ENCODE measurements at regions not wholly inside any gene's neighbourhood (a gene's known extent, or its start where the extent isn't known, plus 50 kb on each side); places are given as distances from the start of the nearest gene placed in this dataset.
"Not testable (repeated sequence)": the region's sequence is repeated elsewhere in the genome, so short reads cannot be mapped to it uniquely, and the experiment has no call there.

DNA sequence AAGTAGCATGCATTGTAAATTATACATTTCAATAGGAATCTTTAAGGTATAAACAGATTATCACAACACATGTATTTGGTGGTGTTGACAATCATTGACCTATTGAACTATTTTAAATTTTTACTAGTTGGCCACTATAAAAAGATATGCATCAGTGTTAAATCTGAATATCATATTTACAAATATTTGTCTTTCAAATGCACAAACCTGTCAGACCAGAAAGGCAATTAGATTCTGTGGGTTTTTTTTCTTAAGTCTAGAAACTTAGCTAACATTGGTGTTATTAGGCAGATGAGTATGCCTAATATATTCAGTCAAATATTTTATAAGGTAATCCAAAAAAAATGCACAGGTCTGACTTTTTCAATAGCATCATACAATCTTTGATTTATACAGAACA is 241.4 kb upstream of the DGKB start:
- H3K27me3 ChIP-seq (ENCODE audit: control insufficient read depth in 1 of 2, insufficient read depth in 2 of 2, low read length in 1 of 2) = no peaks in the 10 kb centered on the region
- H3K9me3 ChIP-seq (ENCODE audit: control insufficient read depth, low read length) = no peaks in the 10 kb centered on the region
- no peak overlapping the region for H3K27ac ChIP-seq (ENCODE audit: low read depth in 1 of 2, low read length in 2 of 2)
- DNase-seq = no peak
- H3K4me3 ChIP-seq (ENCODE audit: low read length in 2 of 2) = no peak overlapping the region
- ATAC-seq (ENCODE audit: low FRiP score) = no peak
- no peaks in the 10 kb centered on the region for H3K4me1 ChIP-seq (ENCODE audit: control insufficient read depth in 1 of 2, insufficient read depth in 2 of 2, low read length in 2 of 2)
- no peaks in the 10 kb centered on the region for H3K36me3 ChIP-seq (ENCODE audit: control insufficient read depth in 1 of 2, insufficient read depth in 2 of 2, low read length in 1 of 2)
- intact Hi-C loops (cut with DNase I) = no loop called here

DNA sequence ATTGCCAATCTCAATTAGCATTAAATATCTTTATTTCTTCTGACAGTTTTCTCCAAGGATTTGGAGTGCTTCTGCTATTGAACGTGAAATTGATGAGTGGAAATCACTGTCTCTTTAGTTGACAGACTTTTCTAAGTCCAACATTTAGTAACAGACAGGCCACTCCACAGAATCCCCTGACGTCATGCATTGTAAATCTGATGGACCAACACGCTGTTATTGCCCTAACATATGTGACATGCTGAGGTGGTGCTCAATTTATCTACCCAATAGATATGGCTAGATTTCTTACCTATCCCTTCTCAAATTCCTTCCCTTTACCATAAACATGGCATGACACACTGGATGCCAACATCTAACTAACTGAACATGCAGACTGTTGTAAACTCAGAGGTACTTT is 240.6 kb upstream of the DGKB start:
- H3K27me3 ChIP-seq (ENCODE audit: control insufficient read depth in 1 of 2, insufficient read depth in 2 of 2, low read length in 1 of 2) = no peaks in the 10 kb centered on the region
- no peak overlapping the region for H3K4me3 ChIP-seq (ENCODE audit: low read length in 2 of 2)
- no peaks in the 10 kb centered on the region for H3K9me3 ChIP-seq (ENCODE audit: control insufficient read depth, low read length)
- WGBS, 2 donors = 68 to 71% methylated on average over 3 of the region's 3 CpGs
- no peaks in the 10 kb centered on the region for H3K4me1 ChIP-seq (ENCODE audit: control insufficient read depth in 1 of 2, insufficient read depth in 2 of 2, low read length in 2 of 2)
- ATAC-seq (ENCODE audit: low FRiP score) = no peak
- intact Hi-C loops (cut with DNase I) = no loop called here
- DNase-seq = no peak
- H3K27ac ChIP-seq (ENCODE audit: low read depth in 1 of 2, low read length in 2 of 2) = no peak overlapping the region
- H3K36me3 ChIP-seq (ENCODE audit: control insufficient read depth in 1 of 2, insufficient read depth in 2 of 2, low read length in 1 of 2) = no peaks in the 10 kb centered on the region

DNA sequence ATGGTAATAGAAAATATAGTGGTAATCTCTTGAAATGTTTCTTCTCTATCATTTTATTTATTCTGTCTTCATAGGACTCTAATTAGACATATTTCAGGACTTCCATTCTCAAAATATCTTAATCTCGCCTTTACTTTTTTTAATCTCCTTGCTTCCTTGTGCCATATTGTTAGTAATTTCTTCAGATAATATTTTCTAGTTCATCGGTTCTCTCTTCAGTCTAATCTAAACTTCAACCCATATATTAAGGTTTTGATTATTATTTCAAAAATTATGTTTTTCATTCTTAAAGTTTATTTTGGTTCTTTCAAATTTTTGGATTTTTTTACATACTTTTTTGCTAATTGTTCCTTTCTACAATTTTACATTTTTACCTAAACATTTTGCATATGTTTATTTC is 237.9 kb upstream of the DGKB start:
- no peak for ATAC-seq (ENCODE audit: low FRiP score)
- Histone ChIP-seq H3K4me3 (ENCODE audit: low read length in 2 of 2) (no peak overlapping the region), H3K27ac (ENCODE audit: low read depth in 1 of 2, low read length in 2 of 2) (no peak overlapping the region), H3K27me3 (ENCODE audit: control insufficient read depth in 1 of 2, insufficient read depth in 2 of 2, low read length in 1 of 2) (no peaks in the 10 kb centered on the region), H3K9me3 (ENCODE audit: control insufficient read depth, low read length) (no peaks in the 10 kb centered on the region), H3K4me1 (ENCODE audit: control insufficient read depth in 1 of 2, insufficient read depth in 2 of 2, low read length in 2 of 2) (no peaks in the 10 kb centered on the region), H3K36me3 (ENCODE audit: control insufficient read depth in 1 of 2, insufficient read depth in 2 of 2, low read length in 1 of 2) (no peaks in the 10 kb centered on the region)
- no peak for DNase-seq
- intact Hi-C loops (cut with DNase I) = no loop called here
- 89 to 91% methylated on average over 2 of the region's 2 CpGs for WGBS, 2 donors

DNA sequence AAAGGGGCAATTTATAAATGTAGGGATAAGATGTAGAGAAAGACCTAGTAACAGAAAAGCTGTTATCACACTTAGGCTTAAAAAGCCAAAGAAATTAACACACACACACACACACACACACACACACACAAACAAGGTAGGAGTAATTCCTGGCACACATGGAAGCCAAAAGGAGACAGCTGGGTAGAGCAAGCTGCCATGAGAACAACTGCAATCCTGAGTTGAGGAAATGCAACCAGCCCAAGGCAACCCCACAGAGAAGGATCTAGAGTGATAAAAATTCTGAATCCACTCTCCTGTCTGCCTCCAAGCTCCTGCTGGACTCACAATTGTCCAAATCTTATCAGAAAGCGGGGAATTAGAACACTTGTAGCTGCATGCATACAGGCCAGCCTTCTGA is 229.1 kb upstream of the DGKB start:
- no peaks in the 10 kb centered on the region for H3K9me3 ChIP-seq (ENCODE audit: control insufficient read depth, low read length)
- no peak for DNase-seq
- no peaks in the 10 kb centered on the region for H3K36me3 ChIP-seq (ENCODE audit: control insufficient read depth in 1 of 2, insufficient read depth in 2 of 2, low read length in 1 of 2)
- H3K27ac ChIP-seq (ENCODE audit: low read depth in 1 of 2, low read length in 2 of 2) = no peak overlapping the region
- no peaks in the 10 kb centered on the region for H3K27me3 ChIP-seq (ENCODE audit: control insufficient read depth in 1 of 2, insufficient read depth in 2 of 2, low read length in 1 of 2)
- intact Hi-C loops (cut with DNase I) = no loop called here
- H3K4me3 ChIP-seq (ENCODE audit: low read length in 2 of 2) = no peak overlapping the region
- no peak for ATAC-seq (ENCODE audit: low FRiP score)
- H3K4me1 ChIP-seq (ENCODE audit: control insufficient read depth in 1 of 2, insufficient read depth in 2 of 2, low read length in 2 of 2) = no peaks in the 10 kb centered on the region
- WGBS, 2 donors = 91 to 100% methylated on average over 1 of the region's 1 CpG

DNA sequence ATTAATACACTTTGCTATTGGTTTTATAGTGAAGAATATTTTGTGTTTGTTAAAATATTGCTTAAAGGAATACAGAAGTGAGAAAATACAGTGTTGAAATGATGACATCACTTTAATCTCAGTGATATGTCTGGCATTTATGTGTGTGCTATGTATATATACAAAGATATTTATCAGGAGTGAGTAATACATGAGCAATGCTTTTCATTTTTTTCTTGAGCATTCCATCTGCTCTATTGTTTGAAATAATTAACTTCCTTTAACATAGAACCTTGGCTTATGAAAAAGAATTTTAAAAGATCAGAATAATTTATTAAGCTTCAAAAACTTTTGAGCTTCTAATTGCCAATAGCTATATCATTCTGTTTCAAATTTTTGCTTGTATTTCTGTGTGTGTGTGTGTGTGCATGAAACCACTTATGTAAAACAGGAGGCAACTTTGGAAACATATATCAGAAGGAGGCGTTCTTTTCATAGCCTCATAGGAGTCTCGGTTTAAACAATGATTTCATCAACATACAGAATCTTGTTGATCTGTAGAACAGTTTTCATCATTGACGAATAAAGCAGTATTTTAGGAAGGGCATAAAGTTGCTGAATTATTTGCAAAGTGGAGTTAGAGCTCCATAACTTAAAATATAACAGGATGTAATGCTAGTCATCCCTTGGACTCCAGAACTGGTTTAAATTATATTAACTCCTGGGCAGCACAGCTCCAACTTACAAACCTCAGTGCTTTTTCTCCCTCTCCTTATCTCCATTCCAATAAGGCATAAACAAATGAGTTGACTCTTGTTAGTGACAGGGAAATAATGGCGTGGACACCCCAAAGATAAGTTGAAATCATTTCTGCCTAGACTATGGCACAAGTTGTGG is 228.4 kb upstream of the DGKB start:
- ATAC-seq (ENCODE audit: low FRiP score) = no peak
- Histone ChIP-seq H3K9me3 (ENCODE audit: control insufficient read depth, low read length) (no peaks in the 10 kb centered on the region), H3K36me3 (ENCODE audit: control insufficient read depth in 1 of 2, insufficient read depth in 2 of 2, low read length in 1 of 2) (no peaks in the 10 kb centered on the region), H3K27me3 (ENCODE audit: control insufficient read depth in 1 of 2, insufficient read depth in 2 of 2, low read length in 1 of 2) (no peaks in the 10 kb centered on the region), H3K4me3 (ENCODE audit: low read length in 2 of 2) (no peak overlapping the region), H3K4me1 (ENCODE audit: control insufficient read depth in 1 of 2, insufficient read depth in 2 of 2, low read length in 2 of 2) (no peaks in the 10 kb centered on the region), H3K27ac (ENCODE audit: low read depth in 1 of 2, low read length in 2 of 2) (no peak overlapping the region)
- intact Hi-C loops (cut with DNase I) = no loop called here
- 30 to 34% methylated on average over 4 of the region's 4 CpGs for WGBS, 2 donors
- DNase-seq = no peak

DNA sequence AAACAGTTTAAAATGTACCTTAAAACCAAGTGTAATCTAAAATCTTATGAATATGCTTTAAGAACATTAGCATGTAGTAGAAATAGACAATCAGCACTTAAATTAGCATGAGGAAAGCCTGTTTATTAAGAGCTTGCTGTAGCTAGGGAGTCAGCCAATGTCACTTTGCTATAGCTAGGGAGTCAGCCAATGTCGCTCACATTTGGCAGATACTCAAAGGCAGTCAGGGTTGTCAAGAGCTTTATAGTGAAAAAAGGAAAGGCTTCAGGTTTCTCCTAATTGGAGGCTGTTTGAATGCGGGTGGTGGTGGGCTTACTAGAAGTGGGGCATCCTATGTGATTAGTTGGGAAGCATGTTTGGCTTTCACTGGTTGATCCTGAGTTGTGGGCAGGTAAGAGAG is 226.2 kb upstream of the DGKB start:
- Histone ChIP-seq H3K4me3 (ENCODE audit: low read length in 2 of 2) (no peak overlapping the region), H3K9me3 (ENCODE audit: control insufficient read depth, low read length) (no peaks in the 10 kb centered on the region), H3K27ac (ENCODE audit: low read depth in 1 of 2, low read length in 2 of 2) (no peak overlapping the region), H3K4me1 (ENCODE audit: control insufficient read depth in 1 of 2, insufficient read depth in 2 of 2, low read length in 2 of 2) (no peaks in the 10 kb centered on the region), H3K36me3 (ENCODE audit: control insufficient read depth in 1 of 2, insufficient read depth in 2 of 2, low read length in 1 of 2) (no peaks in the 10 kb centered on the region), H3K27me3 (ENCODE audit: control insufficient read depth in 1 of 2, insufficient read depth in 2 of 2, low read length in 1 of 2) (no peaks in the 10 kb centered on the region)
- ATAC-seq (ENCODE audit: low FRiP score) (no peak), DNase-seq (no peak)
- 70 to 80% methylated on average over 2 of the region's 2 CpGs for WGBS, 2 donors
- intact Hi-C loops (cut with DNase I) = no loop called here

DNA sequence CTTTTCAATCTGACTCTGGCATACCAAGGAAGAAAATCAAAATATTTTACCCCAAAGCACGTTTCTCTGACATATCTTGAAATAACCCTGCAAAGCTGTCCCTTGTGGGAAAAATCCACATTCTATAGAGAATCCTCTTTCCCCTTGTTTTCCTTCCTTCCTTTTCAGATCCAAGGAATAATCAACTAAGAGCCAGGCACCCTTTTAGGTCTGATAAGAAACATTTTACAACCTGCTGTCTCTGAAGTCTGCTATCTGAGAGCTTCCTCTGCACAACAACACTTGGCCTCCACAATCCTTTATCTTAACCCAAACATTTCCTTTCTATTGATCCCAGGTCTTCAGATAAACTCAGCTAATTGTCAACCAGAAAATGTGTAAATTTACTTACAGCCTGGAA is 224.1 kb upstream of the DGKB start:
- ATAC-seq (ENCODE audit: low FRiP score); H3K36me3 ChIP-seq (ENCODE audit: control insufficient read depth in 1 of 2, insufficient read depth in 2 of 2, low read length in 1 of 2); H3K4me1 ChIP-seq (ENCODE audit: control insufficient read depth in 1 of 2, insufficient read depth in 2 of 2, low read length in 2 of 2); H3K9me3 ChIP-seq (ENCODE audit: control insufficient read depth, low read length); H3K27me3 ChIP-seq (ENCODE audit: control insufficient read depth in 1 of 2, insufficient read depth in 2 of 2, low read length in 1 of 2); intact Hi-C loops (cut with DNase I); DNase-seq; H3K4me3 ChIP-seq (ENCODE audit: low read length in 2 of 2); H3K27ac ChIP-seq (ENCODE audit: low read depth in 1 of 2, low read length in 2 of 2): not testable (repeated sequence)
- 18 to 22% methylated on average over 1 of the region's 1 CpG for WGBS, 2 donors

DNA sequence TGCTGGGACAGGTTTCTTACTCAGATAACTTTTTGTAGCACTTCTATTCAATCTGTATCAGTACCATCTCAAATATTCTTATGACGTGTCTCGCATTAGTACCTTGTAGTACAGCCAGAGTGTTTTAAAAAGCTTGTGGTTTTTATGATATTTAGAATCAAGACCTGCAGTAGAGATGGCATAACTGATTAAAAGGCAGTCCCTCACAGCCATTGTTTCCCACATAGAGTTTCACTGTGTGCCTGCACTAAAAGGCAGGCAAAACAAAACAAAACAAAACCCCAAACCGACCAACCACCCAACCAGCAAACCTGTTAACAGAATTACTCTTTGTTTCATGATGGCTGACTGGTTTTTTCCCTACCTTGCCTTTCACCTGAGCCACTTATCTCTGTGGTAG is 221.3 kb upstream of the DGKB start:
- H3K9me3 ChIP-seq (ENCODE audit: control insufficient read depth, low read length) = no peaks in the 10 kb centered on the region
- no peaks in the 10 kb centered on the region for H3K36me3 ChIP-seq (ENCODE audit: control insufficient read depth in 1 of 2, insufficient read depth in 2 of 2, low read length in 1 of 2)
- no peaks in the 10 kb centered on the region for H3K4me1 ChIP-seq (ENCODE audit: control insufficient read depth in 1 of 2, insufficient read depth in 2 of 2, low read length in 2 of 2)
- WGBS, 2 donors = 51 to 58% methylated on average over 3 of the region's 3 CpGs
- H3K4me3 ChIP-seq (ENCODE audit: low read length in 2 of 2) = no peak overlapping the region
- DNase-seq (no peak), ATAC-seq (ENCODE audit: low FRiP score) (no peak)
- no peak overlapping the region for H3K27ac ChIP-seq (ENCODE audit: low read depth in 1 of 2, low read length in 2 of 2)
- H3K27me3 ChIP-seq (ENCODE audit: control insufficient read depth in 1 of 2, insufficient read depth in 2 of 2, low read length in 1 of 2) = no peaks in the 10 kb centered on the region
- intact Hi-C loops (cut with DNase I) = no loop called here

DNA sequence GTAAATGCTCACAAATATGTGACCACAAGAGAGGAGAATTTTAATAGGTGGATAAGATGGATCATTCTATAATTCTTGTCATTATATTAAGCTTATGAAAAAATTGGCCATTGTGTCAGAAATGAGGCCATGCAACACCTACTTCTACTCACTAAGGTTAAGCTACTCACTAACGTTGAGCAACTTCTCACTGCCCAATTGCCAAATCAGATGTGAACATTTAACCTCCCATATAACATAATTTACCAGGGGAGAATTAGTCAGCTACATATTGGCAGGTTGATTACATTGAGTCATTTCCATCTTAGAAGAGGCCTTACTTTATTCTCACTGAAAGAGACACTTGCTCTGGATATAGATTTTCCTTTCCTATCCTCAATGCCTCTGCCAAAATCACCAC is 211.2 kb upstream of the DGKB start:
- 86 to 88% methylated on average over 1 of the region's 1 CpG for WGBS, 2 donors
- H3K27ac ChIP-seq (ENCODE audit: low read depth in 1 of 2, low read length in 2 of 2) = no peak overlapping the region
- H3K4me3 ChIP-seq (ENCODE audit: low read length in 2 of 2) = no peak overlapping the region
- no peaks in the 10 kb centered on the region for H3K27me3 ChIP-seq (ENCODE audit: control insufficient read depth in 1 of 2, insufficient read depth in 2 of 2, low read length in 1 of 2)
- intact Hi-C loops (cut with DNase I) = no loop called here
- no peaks in the 10 kb centered on the region for H3K9me3 ChIP-seq (ENCODE audit: control insufficient read depth, low read length)
- no peaks in the 10 kb centered on the region for H3K4me1 ChIP-seq (ENCODE audit: control insufficient read depth in 1 of 2, insufficient read depth in 2 of 2, low read length in 2 of 2)
- DNase-seq = no peak
- no peak for ATAC-seq (ENCODE audit: low FRiP score)
- no peaks in the 10 kb centered on the region for H3K36me3 ChIP-seq (ENCODE audit: control insufficient read depth in 1 of 2, insufficient read depth in 2 of 2, low read length in 1 of 2)

Measured in aorta (tissue), 5 donors.